Nephron (organoid): ENCODE measurements at regions not wholly inside any gene's neighbourhood (a gene's known extent, or its start where the extent isn't known, plus 50 kb on each side); places are given as distances from the start of the nearest gene placed in this dataset.

Experiments
- H3K27ac Mint-ChIP-seq, 3 experiments: 2 replicates each; pipeline ENCODE4 v1.8.0; 2020; ENCODE audit warnings: mixed read lengths in 3 of 3, mild to moderate bottlenecking in 2 of 3, moderate library complexity in 1 of 3
- H3K27me3 Mint-ChIP-seq: 2 replicates; pipeline ENCODE4 v1.8.0; 2021; ENCODE audit warnings: low read depth, mild to moderate bottlenecking, moderate library complexity, mixed read lengths
- H3K36me3 Mint-ChIP-seq: 2 replicates; pipeline ENCODE4 v1.8.0; 2020; ENCODE audit warnings: low read depth, mixed read lengths
- H3K4me1 Mint-ChIP-seq: 2 replicates; pipeline ENCODE4 v1.8.0; 2020; ENCODE audit warnings: mixed read lengths
- H3K4me3 Mint-ChIP-seq, 3 experiments: 2 replicates each; pipeline ENCODE4 v1.8.0; 2020; ENCODE audit warnings: mild to moderate bottlenecking in 3 of 3, mixed read lengths in 3 of 3, moderate library complexity in 2 of 3
- H3K9me3 Mint-ChIP-seq: 2 replicates; pipeline ENCODE4 v1.8.0; 2020; ENCODE audit warnings: mixed read lengths
- CTCF ChIP-seq, 3 experiments: fragments of 200-600 bp; sonication (generic); IDR thresholded peaks; one replicate each; pipeline ENCODE4 v1.5.0; 2021; ENCODE audit warnings: antibody characterized with exemption in 3 of 3; ENCODE audit not compliant: unreplicated experiment in 3 of 3

- no peak overlapping the region for H3K27ac Mint-ChIP-seq
- no peak overlapping the region for H3K4me3 Mint-ChIP-seq
- H3K36me3 Mint-ChIP-seq = no peaks in the 10 kb centered on the region
- no peak for TF ChIP-seq CTCF (IDR thresholded peaks at IDR 0.05; ENCODE audit: unreplicated experiment in 3 of 3)
- H3K9me3 Mint-ChIP-seq = peaks cover 11% of the 10 kb centered on the region
- H3K4me1 Mint-ChIP-seq = no peaks in the 10 kb centered on the region
- peaks cover 11% of the 10 kb centered on the region for H3K27me3 Mint-ChIP-seq
These were observed 275.3 kb downstream of the INSIG2 start for GRCh38 chr2:118363604-118364003.

DNA sequence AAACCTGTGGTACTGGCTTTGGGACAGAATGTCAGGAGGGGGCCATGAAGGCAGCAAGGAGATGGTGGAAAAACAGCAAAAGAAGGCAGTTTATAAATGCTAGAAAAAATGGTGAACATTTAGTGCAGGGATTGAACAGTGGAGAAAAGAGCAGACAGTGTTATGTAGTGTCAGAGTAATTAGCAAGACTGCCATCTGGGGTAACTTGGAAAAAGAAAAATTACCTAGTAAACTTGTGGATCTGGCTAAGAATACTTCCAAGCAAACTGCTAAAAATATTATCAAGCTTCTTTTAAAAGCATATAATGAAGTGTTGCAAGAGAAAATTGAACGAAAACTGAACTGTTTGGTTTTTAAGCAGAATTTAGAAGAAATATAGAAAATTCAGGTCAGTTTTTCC, 267.8 kb downstream of the INSIG2 start:
- no peak overlapping the region for H3K4me3 Mint-ChIP-seq
- no peaks in the 10 kb centered on the region for H3K36me3 Mint-ChIP-seq
- no peak overlapping the region for H3K27ac Mint-ChIP-seq
- no peaks in the 10 kb centered on the region for H3K4me1 Mint-ChIP-seq
- TF ChIP-seq CTCF (IDR thresholded peaks at IDR 0.05; ENCODE audit: unreplicated experiment in 3 of 3) = no peak
- H3K27me3 Mint-ChIP-seq = peaks cover 7% of the 10 kb centered on the region
- H3K9me3 Mint-ChIP-seq = peaks cover 18% of the 10 kb centered on the region

- TF ChIP-seq CTCF (IDR thresholded peaks at IDR 0.05; ENCODE audit: unreplicated experiment in 3 of 3) = no peak
- H3K9me3 Mint-ChIP-seq = peaks cover 2% of the 10 kb centered on the region
- H3K4me1 Mint-ChIP-seq = no peaks in the 10 kb centered on the region
- no peak overlapping the region for H3K4me3 Mint-ChIP-seq
- no peak overlapping the region for H3K27ac Mint-ChIP-seq
- H3K36me3 Mint-ChIP-seq = no peaks in the 10 kb centered on the region
- H3K27me3 Mint-ChIP-seq = peaks cover 4% of the 10 kb centered on the region
These were observed 263.5 kb downstream of the INSIG2 start for GRCh38 chr2:118351796-118352195.

DNA sequence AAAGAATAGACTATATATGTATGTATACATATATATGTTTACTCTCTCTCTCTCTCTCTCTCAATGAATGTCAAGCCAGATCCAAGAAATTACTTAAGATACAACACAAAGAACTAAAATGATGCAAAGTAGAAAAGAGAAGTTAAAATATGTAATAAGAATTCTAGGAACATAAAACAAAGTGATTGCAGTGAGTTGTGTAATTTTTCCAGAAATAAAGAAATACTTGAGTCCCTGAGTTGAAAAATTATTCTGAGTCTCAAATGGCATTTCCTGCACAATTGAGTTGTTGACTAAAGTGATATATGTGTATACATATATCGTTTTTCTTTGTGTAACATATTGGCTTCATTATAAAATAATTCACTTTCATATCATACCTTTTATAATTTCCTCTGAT, 262.4 kb downstream of the INSIG2 start:
- Mint-ChIP-seq H3K27ac (no peak overlapping the region), H3K27me3 (peaks cover 3% of the 10 kb centered on the region), H3K4me3 (no peak overlapping the region), H3K9me3 (no peaks in the 10 kb centered on the region), H3K36me3 (no peaks in the 10 kb centered on the region), H3K4me1 (no peaks in the 10 kb centered on the region)
- TF ChIP-seq CTCF (IDR thresholded peaks at IDR 0.05; ENCODE audit: unreplicated experiment in 3 of 3) = no peak

- H3K9me3 Mint-ChIP-seq = no peaks in the 10 kb centered on the region
- no peak overlapping the region for H3K4me3 Mint-ChIP-seq
- H3K27me3 Mint-ChIP-seq = no peaks in the 10 kb centered on the region
- no peaks in the 10 kb centered on the region for H3K4me1 Mint-ChIP-seq
- no peak for TF ChIP-seq CTCF (IDR thresholded peaks at IDR 0.05; ENCODE audit: unreplicated experiment in 3 of 3)
- no peak overlapping the region for H3K27ac Mint-ChIP-seq
- no peaks in the 10 kb centered on the region for H3K36me3 Mint-ChIP-seq
These were observed 261.1 kb downstream of the INSIG2 start for GRCh38 chr2:118349365-118349764.

DNA sequence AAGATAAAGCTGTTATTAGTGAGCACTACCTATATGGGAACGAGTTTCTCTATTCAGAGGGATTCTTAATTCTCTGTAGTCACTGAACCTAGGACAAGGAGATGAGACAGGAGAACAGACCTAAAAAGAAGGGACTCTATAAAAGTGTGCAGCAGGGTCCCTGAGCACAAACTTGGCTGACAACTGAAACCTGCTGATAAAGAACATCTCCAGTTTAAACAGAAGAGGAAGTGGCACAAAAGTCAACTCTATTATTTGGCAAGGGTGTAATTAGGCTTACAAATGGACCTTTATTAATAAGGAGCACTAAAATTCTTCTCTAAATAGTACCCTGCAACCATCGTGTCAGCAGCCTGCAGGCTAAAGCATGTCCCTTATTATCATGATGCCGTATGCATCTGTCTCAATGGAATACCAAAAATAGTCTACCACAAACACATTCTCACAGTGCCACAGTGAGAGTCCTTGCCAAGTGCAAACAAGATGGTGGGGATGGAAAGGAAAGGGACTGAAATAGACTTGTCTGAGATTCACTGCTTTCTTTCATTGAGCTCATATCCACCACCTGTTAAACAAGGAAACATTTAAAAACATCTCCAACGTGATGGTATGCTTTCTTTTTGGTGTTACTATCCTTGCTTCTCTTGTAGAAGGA, 260.2 kb downstream of the INSIG2 start:
- Mint-ChIP-seq H3K36me3 (no peaks in the 10 kb centered on the region), H3K27ac (no peak overlapping the region), H3K4me1 (no peaks in the 10 kb centered on the region), H3K9me3 (no peaks in the 10 kb centered on the region), H3K27me3 (no peaks in the 10 kb centered on the region), H3K4me3 (no peak overlapping the region)
- TF ChIP-seq CTCF (IDR thresholded peaks at IDR 0.05; ENCODE audit: unreplicated experiment in 3 of 3) = no peak
